GM12878 (cell line): ENCODE measurements at regions not wholly inside any gene's neighbourhood (a gene's known extent, or its start where the extent isn't known, plus 50 kb on each side); places are given as distances from the start of the nearest gene placed in this dataset.

Experiments used
- ATAC-seq: fragments of 200-7000 bp; cut with Tn5 transposase; 3 replicates; pipeline ENCODE4 v1.9.1; 2020; ENCODE audit warnings: mild to moderate bottlenecking, moderate library complexity
- BruUV-seq: library from RNA; stranded (reverse); fragments of 400-500 nt; replicated peaks from 2 replicates; lab custom pipeline; 2021; lab: Mats Ljungman, UMichigan
- CTCF ChIA-PET: fragments of 300-600 bp; sonication (Branson Sonifier 250); formaldehyde crosslinking; extraction: SDS; loops from one replicate; lab custom pipeline; 2021; ENCODE audit warnings: inconsistent platforms; lab: Yijun Ruan, JAX
- POLR2A ChIA-PET: fragments of 350-600 bp; formaldehyde crosslinking; extraction: SDS; loops from one replicate; lab custom pipeline; 2021; ENCODE audit warnings: inconsistent platforms; lab: Charles Lee
- RAD21 ChIA-PET: fragments of 300-600 bp; sonication (Branson Sonifier 250); formaldehyde crosslinking; loops from one replicate; lab custom pipeline; 2023; ENCODE audit warnings: antibody characterized with exemption; ENCODE audit not compliant: unreplicated experiment; lab: Charles Lee
- SMC1A ChIA-PET: fragments of 300-600 bp; sonication (Branson Sonifier 250); formaldehyde crosslinking; loops from one replicate; lab custom pipeline; 2023; ENCODE audit not compliant: unreplicated experiment, uncharacterized antibody; lab: Charles Lee
- DNase-seq: peaks from one replicate; pipeline ENCODE4 v3.0.0-alpha.2; 2011; ENCODE audit warnings: low read depth, low spot score
- FAIRE-seq: peaks from 3 replicates; lab custom pipeline; 2011; peaks lifted over from hg19 to GRCh38; lab: Jason Lieb, UNC
- H2AFZ ChIP-seq: 2 replicates; pipeline ENCODE4 v1.6.0; 2011; ENCODE audit warnings: low read depth, low read length, control low read depth; ENCODE audit not compliant: control insufficient read depth
- H3K27ac ChIP-seq: 2 replicates; pipeline ENCODE4 v1.5.1; 2011; ENCODE audit warnings: control low read depth; ENCODE audit not compliant: control insufficient read depth, insufficient read depth
- H3K27me3 ChIP-seq, 2 experiments: replicated peaks in 1 of 2; 2 replicates each; pipeline versions ENCODE4 v1.6.0 to v1.6.1; 2011; ENCODE audit warnings: low read length in 1 of 2; ENCODE audit not compliant: control insufficient read depth in 2 of 2, insufficient read depth in 2 of 2
- H3K36me3 ChIP-seq, 2 experiments: 2 replicates each; pipeline ENCODE4 v1.5.1; 2011; ENCODE audit warnings: low read length in 1 of 2; ENCODE audit not compliant: control insufficient read depth in 2 of 2, insufficient read depth in 2 of 2
- H3K4me1 ChIP-seq: 2 replicates; pipeline ENCODE4 v1.6.1; 2011; ENCODE audit warnings: mild to moderate bottlenecking, low read length, moderate library complexity, mixed read lengths; ENCODE audit not compliant: control insufficient read depth, insufficient read depth
- H3K4me2 ChIP-seq: 2 replicates; pipeline ENCODE4 v1.6.0; 2011; ENCODE audit warnings: control low read depth; ENCODE audit not compliant: control insufficient read depth, insufficient read depth
- H3K4me3 ChIP-seq: fragments of 200-600 bp; sonication (generic); 2 replicates; pipeline ENCODE4 v1.5.1; 2016
- H3K79me2 ChIP-seq: 2 replicates; pipeline ENCODE4 v1.6.0; 2011; ENCODE audit warnings: low read length; ENCODE audit not compliant: control insufficient read depth, insufficient read depth
- H3K9ac ChIP-seq: 2 replicates; pipeline ENCODE4 v1.8.0; 2011; ENCODE audit warnings: low read length, control low read depth, mixed read lengths; ENCODE audit not compliant: control insufficient read depth, insufficient read depth
- H3K9me3 ChIP-seq: replicated peaks from 3 replicates; pipeline ENCODE4 v1.5.1; 2011; ENCODE audit warnings: mild to moderate bottlenecking, low read length; ENCODE audit not compliant: control insufficient read depth, insufficient read depth
- H4K20me1 ChIP-seq: 2 replicates; pipeline ENCODE4 v1.6.0; 2011; ENCODE audit not compliant: control insufficient read depth, insufficient read depth
- BRCA1 ChIP-seq: IDR thresholded peaks from 2 replicates; pipeline ENCODE4 v1.6.1; 2011; ENCODE audit warnings: low read depth, low read length, improper control_type of control experiment
- CBX5 ChIP-seq: sonication (generic); IDR thresholded peaks from 2 replicates; pipeline ENCODE4 v1.6.1; 2016; ENCODE audit warnings: low read depth, moderate library complexity, mild to moderate bottlenecking, inconsistent platforms
- MEF2B ChIP-seq: fragments of 450-650 bp; IDR thresholded peaks from 2 replicates; pipeline ENCODE4 v1.6.1; 2018; ENCODE audit warnings: mild to moderate bottlenecking, moderate library complexity; ENCODE audit not compliant: partially characterized antibody, poor library complexity, severe bottlenecking
- MTA2 ChIP-seq: fragments of 450-650 bp; IDR thresholded peaks from 2 replicates; pipeline ENCODE4 v1.6.1; 2016; ENCODE audit warnings: low read depth, mild to moderate bottlenecking, moderate library complexity
- RAD21 ChIP-seq: IDR thresholded peaks from 2 replicates; pipeline ENCODE4 v1.6.1; 2011; ENCODE audit warnings: mild to moderate bottlenecking, low read depth, low read length, moderate library complexity; ENCODE audit not compliant: insufficient read depth
- SMC3 ChIP-seq: IDR thresholded peaks from 2 replicates; pipeline ENCODE4 v1.6.1; 2011; ENCODE audit warnings: low read length, improper control_type of control experiment, borderline replicate concordance
- ZNF274 ChIP-seq: IDR thresholded peaks from one replicate; pipeline ENCODE4 v1.8.0; 2011; ENCODE audit not compliant: insufficient read length, insufficient read depth
- WGBS: methylation state at CpG from one replicate; pipeline ENCODE4 v1.1.6; 2016; ENCODE audit warnings: low lambda C conversion rate; ENCODE audit not compliant: insufficient replicate concordance, insufficient coverage; ENCODE audit errors: missing lambda C conversion rate; 5-methylcytosine and 5-hydroxymethylcytosine counted together
- in situ Hi-C: fragments of 300-500 bp; cut with MboI; formaldehyde crosslinking; loops from 9 replicates; pipeline ENCODE4 v1.14.3; 2018; ENCODE audit warnings: mixed read lengths
- intact Hi-C: fragments of 100-400 bp; cut with micrococcal nuclease; formaldehyde crosslinking; loops from one replicate; pipeline ENCODE4 v1.14.2; 2022; ENCODE audit not compliant: unreplicated experiment
- TF ChIP-seq, protein P1 (sequence below), 3 experiments: IDR thresholded peaks in 2 of 3; conservative IDR thresholded peaks in 1 of 3; 2 replicates each; pipeline ENCODE4 v1.5.1; 2011; ENCODE audit warnings: low read depth in 3 of 3, low read length in 3 of 3, mild to moderate bottlenecking in 3 of 3, control low read depth in 2 of 3, moderate library complexity in 2 of 3, inconsistent platforms in 1 of 3, mixed read lengths in 1 of 3; ENCODE audit not compliant: control insufficient read depth in 2 of 3, insufficient read depth in 1 of 3; ENCODE audit errors: extremely low read depth in 1 of 3
- TF ChIP-seq, protein P2 (sequence below): fragments of 450-650 bp; IDR thresholded peaks from 2 replicates; pipeline ENCODE4 v1.6.1; 2016; ENCODE audit warnings: mild to moderate bottlenecking, moderate library complexity, borderline replicate concordance

DNA sequence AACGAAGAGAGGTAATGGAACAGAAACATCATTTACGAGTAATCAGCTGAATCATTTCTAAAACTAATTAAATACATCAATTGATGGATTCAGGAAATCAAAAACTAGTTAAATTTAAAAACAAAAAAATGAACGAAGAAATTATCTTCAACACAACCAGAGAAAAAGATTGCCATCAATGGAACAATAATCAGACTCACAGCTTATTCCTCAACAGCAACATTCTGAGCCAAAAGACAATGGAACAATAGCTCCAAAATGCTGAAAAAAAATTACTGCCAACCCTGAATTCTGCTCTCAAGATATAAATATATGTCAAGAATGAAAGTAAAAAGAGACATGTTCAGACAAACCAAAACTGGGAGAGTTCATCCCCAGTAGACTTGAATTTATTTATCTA is 65.5 kb upstream of the KLF3 start:
- peak; percentile 40; the same call in 1 of the 2 replicates for TF ChIP-seq CBX5
- TF ChIP-seq MTA2, result no peak
- no peak for TF ChIP-seq MEF2B
- no peaks in the 10 kb centered on the region for H4K20me1 ChIP-seq
- H2AFZ ChIP-seq, result no peak overlapping the region
- WGBS, result 45% methylated on average over 3 of the region's 3 CpGs
- BruUV-seq, result no TSS peak
- ChIA-PET CTCF (interaction anchor here (0.7 kb wide), 1 partner anchor 124 kb away, joined by 4 read pairs; no protein-coding TSS in a partner anchor), SMC1A (interaction anchor here (0.6 to 1.3 kb wide), 3 partner anchors 15 to 107 kb away, joined by 3 to 4 read pairs (median 3); no protein-coding TSS in a partner anchor), RAD21 (interaction anchor here (2.5 kb wide), 1 partner anchor 278 kb away, joined by 12 read pairs; no protein-coding TSS in a partner anchor), POLR2A (no interaction called here)
- ATAC-seq (no peak), FAIRE-seq (no peak), DNase-seq (no peak)
- in situ Hi-C loops, result no loop called here
- intact Hi-C loops, result no loop called here
- H3K9ac ChIP-seq, result no peak overlapping the region
- no peak overlapping the region for H3K27ac ChIP-seq
- H3K4me1 ChIP-seq, result no peaks in the 10 kb centered on the region
- H3K36me3 ChIP-seq, result no peaks in the 10 kb centered on the region
- H3K4me3 ChIP-seq, result no peak overlapping the region
- no peaks in the 10 kb centered on the region for H3K79me2 ChIP-seq
- H3K9me3 ChIP-seq, result no peaks in the 10 kb centered on the region; the same call in 1 of the 3 replicates
- H3K4me2 ChIP-seq, result no peak overlapping the region
- no peaks in the 10 kb centered on the region for H3K27me3 ChIP-seq

DNA sequence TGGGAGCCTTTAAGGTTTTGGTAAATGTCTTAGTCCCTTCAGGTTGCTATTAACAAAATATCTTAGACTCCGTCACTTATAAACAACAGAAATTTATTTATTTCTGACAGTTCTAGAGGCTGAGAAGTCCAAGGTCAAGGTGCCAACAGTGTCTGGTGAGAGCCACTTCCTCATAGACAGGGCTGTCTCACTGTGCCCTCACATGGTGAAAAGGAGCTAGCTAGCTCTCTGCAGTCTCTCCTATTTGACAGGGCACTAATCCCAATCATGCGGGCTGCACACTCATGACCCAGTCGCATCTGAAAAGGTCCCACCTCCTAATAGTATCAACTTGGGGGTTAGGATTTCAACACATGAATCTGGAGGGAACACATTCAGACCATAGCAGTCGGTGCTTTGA is 63.4 kb upstream of the KLF3 start:
- H3K4me2 ChIP-seq, result no peak overlapping the region
- FAIRE-seq, result no peak

More for the DNA sequence above, 63.4 kb upstream of the KLF3 start:
- no peak overlapping the region for H3K4me3 ChIP-seq
- peak; percentile 71 for ATAC-seq
- H3K9ac ChIP-seq, result no peak overlapping the region
- ChIA-PET POLR2A (no interaction called here), RAD21 (interaction anchor here (2.5 kb wide), 1 partner anchor 280 kb away, joined by 12 read pairs; no protein-coding TSS in a partner anchor), SMC1A (no interaction called here), CTCF (interaction anchor here (0.8 to 1.1 kb wide), 2 partner anchors 74 to 421 kb away, joined by 3 read pairs; no protein-coding TSS in a partner anchor)
- no peaks in the 10 kb centered on the region for H3K36me3 ChIP-seq
- BruUV-seq, result no TSS peak
- DNase-seq, result no peak
- H3K27me3 ChIP-seq, result no peaks in the 10 kb centered on the region
- 0 out of 2 replicates have a peak, but pooled peaks have one; percentile 18 for TF ChIP-seq RAD21
- no peak for TF ChIP-seq ZNF274
- no peak for TF ChIP-seq BRCA1
- TF ChIP-seq, protein P1, sequence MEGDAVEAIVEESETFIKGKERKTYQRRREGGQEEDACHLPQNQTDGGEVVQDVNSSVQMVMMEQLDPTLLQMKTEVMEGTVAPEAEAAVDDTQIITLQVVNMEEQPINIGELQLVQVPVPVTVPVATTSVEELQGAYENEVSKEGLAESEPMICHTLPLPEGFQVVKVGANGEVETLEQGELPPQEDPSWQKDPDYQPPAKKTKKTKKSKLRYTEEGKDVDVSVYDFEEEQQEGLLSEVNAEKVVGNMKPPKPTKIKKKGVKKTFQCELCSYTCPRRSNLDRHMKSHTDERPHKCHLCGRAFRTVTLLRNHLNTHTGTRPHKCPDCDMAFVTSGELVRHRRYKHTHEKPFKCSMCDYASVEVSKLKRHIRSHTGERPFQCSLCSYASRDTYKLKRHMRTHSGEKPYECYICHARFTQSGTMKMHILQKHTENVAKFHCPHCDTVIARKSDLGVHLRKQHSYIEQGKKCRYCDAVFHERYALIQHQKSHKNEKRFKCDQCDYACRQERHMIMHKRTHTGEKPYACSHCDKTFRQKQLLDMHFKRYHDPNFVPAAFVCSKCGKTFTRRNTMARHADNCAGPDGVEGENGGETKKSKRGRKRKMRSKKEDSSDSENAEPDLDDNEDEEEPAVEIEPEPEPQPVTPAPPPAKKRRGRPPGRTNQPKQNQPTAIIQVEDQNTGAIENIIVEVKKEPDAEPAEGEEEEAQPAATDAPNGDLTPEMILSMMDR (IDR thresholded peaks at IDR 0.05 in 2 of 3, conservative IDR thresholded peaks at IDR 0.05 in 1 of 3; ENCODE audit: control insufficient read depth in 2 of 3, extremely low read depth in 1 of 3, insufficient read depth in 1 of 3, low read depth in 3 of 3, low read length in 3 of 3), result peak in 2 of 3 experiments; percentile 13 to 22; a peak in 2 of 6 replicates
- TF ChIP-seq, protein P2, sequence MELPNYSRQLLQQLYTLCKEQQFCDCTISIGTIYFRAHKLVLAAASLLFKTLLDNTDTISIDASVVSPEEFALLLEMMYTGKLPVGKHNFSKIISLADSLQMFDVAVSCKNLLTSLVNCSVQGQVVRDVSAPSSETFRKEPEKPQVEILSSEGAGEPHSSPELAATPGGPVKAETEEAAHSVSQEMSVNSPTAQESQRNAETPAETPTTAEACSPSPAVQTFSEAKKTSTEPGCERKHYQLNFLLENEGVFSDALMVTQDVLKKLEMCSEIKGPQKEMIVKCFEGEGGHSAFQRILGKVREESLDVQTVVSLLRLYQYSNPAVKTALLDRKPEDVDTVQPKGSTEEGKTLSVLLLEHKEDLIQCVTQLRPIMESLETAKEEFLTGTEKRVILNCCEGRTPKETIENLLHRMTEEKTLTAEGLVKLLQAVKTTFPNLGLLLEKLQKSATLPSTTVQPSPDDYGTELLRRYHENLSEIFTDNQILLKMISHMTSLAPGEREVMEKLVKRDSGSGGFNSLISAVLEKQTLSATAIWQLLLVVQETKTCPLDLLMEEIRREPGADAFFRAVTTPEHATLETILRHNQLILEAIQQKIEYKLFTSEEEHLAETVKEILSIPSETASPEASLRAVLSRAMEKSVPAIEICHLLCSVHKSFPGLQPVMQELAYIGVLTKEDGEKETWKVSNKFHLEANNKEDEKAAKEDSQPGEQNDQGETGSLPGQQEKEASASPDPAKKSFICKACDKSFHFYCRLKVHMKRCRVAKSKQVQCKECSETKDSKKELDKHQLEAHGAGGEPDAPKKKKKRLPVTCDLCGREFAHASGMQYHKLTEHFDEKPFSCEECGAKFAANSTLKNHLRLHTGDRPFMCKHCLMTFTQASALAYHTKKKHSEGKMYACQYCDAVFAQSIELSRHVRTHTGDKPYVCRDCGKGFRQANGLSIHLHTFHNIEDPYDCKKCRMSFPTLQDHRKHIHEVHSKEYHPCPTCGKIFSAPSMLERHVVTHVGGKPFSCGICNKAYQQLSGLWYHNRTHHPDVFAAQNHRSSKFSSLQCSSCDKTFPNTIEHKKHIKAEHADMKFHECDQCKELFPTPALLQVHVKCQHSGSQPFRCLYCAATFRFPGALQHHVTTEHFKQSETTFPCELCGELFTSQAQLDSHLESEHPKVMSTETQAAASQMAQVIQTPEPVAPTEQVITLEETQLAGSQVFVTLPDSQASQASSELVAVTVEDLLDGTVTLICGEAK, result no peak
- peak; percentile 26; the same call in 1 of the 2 replicates for TF ChIP-seq SMC3
- no peaks in the 10 kb centered on the region for H3K4me1 ChIP-seq
- no peak overlapping the region for H3K27ac ChIP-seq
- intact Hi-C loops, result no loop called here
- H4K20me1 ChIP-seq, result no peaks in the 10 kb centered on the region
- no peak overlapping the region for H2AFZ ChIP-seq
- H3K9me3 ChIP-seq, result no peaks in the 10 kb centered on the region; the same call in 1 of the 3 replicates
- WGBS, result 77% methylated on average over 4 of the region's 4 CpGs
- H3K79me2 ChIP-seq, result no peaks in the 10 kb centered on the region
- in situ Hi-C loops, result no loop called here
